OCI-LY3 (cell line): ENCODE measurements at regions not wholly inside any gene's neighbourhood (a gene's known extent, or its start where the extent isn't known, plus 50 kb on each side); places are given as distances from the start of the nearest gene placed in this dataset.

Experiments used
- EZH2phosphoT487 ChIP-seq: fragments of 200-600 bp; shearing (Covaris generic); IDR thresholded peaks from 2 replicates; pipeline ENCODE4 v1.6.1; 2018; ENCODE audit warnings: antibody characterized with exemption, mixed run types, low read depth
- TF ChIP-seq, protein P1 (sequence below): fragments of 200-600, 300-600 bp; sonication (generic); IDR thresholded peaks from 2 replicates; pipeline ENCODE4 v1.5.1; 2014; ENCODE audit warnings: antibody characterized with exemption, low read length, low read depth

- TF ChIP-seq, protein P1, sequence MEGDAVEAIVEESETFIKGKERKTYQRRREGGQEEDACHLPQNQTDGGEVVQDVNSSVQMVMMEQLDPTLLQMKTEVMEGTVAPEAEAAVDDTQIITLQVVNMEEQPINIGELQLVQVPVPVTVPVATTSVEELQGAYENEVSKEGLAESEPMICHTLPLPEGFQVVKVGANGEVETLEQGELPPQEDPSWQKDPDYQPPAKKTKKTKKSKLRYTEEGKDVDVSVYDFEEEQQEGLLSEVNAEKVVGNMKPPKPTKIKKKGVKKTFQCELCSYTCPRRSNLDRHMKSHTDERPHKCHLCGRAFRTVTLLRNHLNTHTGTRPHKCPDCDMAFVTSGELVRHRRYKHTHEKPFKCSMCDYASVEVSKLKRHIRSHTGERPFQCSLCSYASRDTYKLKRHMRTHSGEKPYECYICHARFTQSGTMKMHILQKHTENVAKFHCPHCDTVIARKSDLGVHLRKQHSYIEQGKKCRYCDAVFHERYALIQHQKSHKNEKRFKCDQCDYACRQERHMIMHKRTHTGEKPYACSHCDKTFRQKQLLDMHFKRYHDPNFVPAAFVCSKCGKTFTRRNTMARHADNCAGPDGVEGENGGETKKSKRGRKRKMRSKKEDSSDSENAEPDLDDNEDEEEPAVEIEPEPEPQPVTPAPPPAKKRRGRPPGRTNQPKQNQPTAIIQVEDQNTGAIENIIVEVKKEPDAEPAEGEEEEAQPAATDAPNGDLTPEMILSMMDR = no peak
- no peak for TF ChIP-seq EZH2phosphoT487
Measured at GRCh38 chr7:80284855-80285254, 150.2 kb downstream of the GNAI1 start.
